ENCODE measurements at regions not wholly inside any gene's neighbourhood (a gene's known extent, or its start where the extent isn't known, plus 50 kb on each side); places are given as distances from the start of the nearest gene placed in this dataset.

GRCh38 chr5:39816156-39816845 lies 391.5 kb upstream of the DAB2 start:
- no peak for DNase-seq (ENCODE audit: low read depth in 2 of 2)

GRCh38 chr5:39815711-39816110 lies 390.9 kb upstream of the DAB2 start:
- no peak for DNase-seq (ENCODE audit: low read depth in 2 of 2)

- no peak for DNase-seq (ENCODE audit: low read depth in 2 of 2)
These were observed 386.6 kb upstream of the DAB2 start for GRCh38 chr5:39811381-39811780.

- DNase-seq (ENCODE audit: low read depth in 2 of 2) = no peak
These were observed 383.9 kb upstream of the DAB2 start for GRCh38 chr5:39808656-39809055.

- no peak for DNase-seq (ENCODE audit: low read depth in 2 of 2)
These were observed 376.5 kb upstream of the DAB2 start for GRCh38 chr5:39801306-39801705.

GRCh38 chr5:39800042-39800601 lies 375.3 kb upstream of the DAB2 start:
- no peak for DNase-seq (ENCODE audit: low read depth in 2 of 2)

- no peak for DNase-seq (ENCODE audit: low read depth in 2 of 2)
These were observed 374.5 kb upstream of the DAB2 start for GRCh38 chr5:39799242-39799641.

- DNase-seq (ENCODE audit: low read depth in 2 of 2) = no peak
These were observed 369.9 kb upstream of the DAB2 start for GRCh38 chr5:39794513-39795210.

GRCh38 chr5:39785410-39785809 lies 360.6 kb upstream of the DAB2 start:
- DNase-seq (ENCODE audit: low read depth in 2 of 2) = no peak

- DNase-seq (ENCODE audit: low read depth in 2 of 2) = no peak
These were observed 359.1 kb upstream of the DAB2 start for GRCh38 chr5:39783756-39784421.

- no peak for DNase-seq (ENCODE audit: low read depth in 2 of 2)
These were observed 355.6 kb upstream of the DAB2 start for GRCh38 chr5:39780347-39780746.

GRCh38 chr5:39779831-39780230 lies 355.1 kb upstream of the DAB2 start:
- no peak for DNase-seq (ENCODE audit: low read depth in 2 of 2)

- no peak for DNase-seq (ENCODE audit: low read depth in 2 of 2)
These were observed 351.1 kb upstream of the DAB2 start for GRCh38 chr5:39775797-39776365.

- no peak for DNase-seq (ENCODE audit: low read depth in 2 of 2)
These were observed 350.5 kb upstream of the DAB2 start for GRCh38 chr5:39775086-39775796.

- DNase-seq (ENCODE audit: low read depth in 2 of 2) = no peak
These were observed 349.8 kb upstream of the DAB2 start for GRCh38 chr5:39774605-39775004.

GRCh38 chr5:39772307-39772706 lies 347.5 kb upstream of the DAB2 start:
- DNase-seq (ENCODE audit: low read depth in 2 of 2) = no peak

- DNase-seq (ENCODE audit: low read depth in 2 of 2) = no peak
These were observed 343.1 kb upstream of the DAB2 start for GRCh38 chr5:39767916-39768315.

- no peak for DNase-seq (ENCODE audit: low read depth in 2 of 2)
These were observed 340.6 kb upstream of the DAB2 start for GRCh38 chr5:39765366-39765765.

GRCh38 chr5:39762761-39763160 lies 338.0 kb upstream of the DAB2 start:
- no peak for DNase-seq (ENCODE audit: low read depth in 2 of 2)

- DNase-seq (ENCODE audit: low read depth in 2 of 2) = no peak
These were observed 336.6 kb upstream of the DAB2 start for GRCh38 chr5:39761199-39761950.
